AML-193 (cell line): ENCODE measurements at regions not wholly inside any gene's neighbourhood (a gene's known extent, or its start where the extent isn't known, plus 50 kb on each side); places are given as distances from the start of the nearest gene placed in this dataset.
"Not testable (repeated sequence)": the region's sequence is repeated elsewhere in the genome, so short reads cannot be mapped to it uniquely, and the experiment has no call there.

Experiments used
- DNase-seq, 2 experiments: peaks; one replicate each; lab custom pipeline; 2025; lab: John Stamatoyannopoulos, UW

DNA sequence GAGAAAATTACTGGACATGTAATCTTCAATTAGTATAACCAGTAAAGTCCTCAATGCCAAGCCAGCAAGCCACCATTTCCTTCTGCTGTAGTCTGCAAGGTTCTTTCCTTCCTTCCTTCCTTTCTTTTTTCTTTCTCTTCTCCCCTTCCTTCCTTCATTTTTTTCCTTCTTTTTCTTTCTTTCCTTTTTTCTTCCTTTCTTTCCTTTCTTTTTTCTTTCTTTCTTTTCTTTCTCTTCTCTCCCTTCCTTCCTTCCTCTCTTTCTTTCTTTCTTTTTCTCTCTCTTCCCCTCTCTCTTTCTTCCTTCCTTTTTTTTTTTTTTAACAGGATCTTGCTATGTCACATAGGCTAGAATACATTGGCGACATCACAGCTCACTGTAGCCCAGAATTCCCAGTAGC is 369.8 kb downstream of the SEMA3D start:
- DNase-seq = no peak

DNA sequence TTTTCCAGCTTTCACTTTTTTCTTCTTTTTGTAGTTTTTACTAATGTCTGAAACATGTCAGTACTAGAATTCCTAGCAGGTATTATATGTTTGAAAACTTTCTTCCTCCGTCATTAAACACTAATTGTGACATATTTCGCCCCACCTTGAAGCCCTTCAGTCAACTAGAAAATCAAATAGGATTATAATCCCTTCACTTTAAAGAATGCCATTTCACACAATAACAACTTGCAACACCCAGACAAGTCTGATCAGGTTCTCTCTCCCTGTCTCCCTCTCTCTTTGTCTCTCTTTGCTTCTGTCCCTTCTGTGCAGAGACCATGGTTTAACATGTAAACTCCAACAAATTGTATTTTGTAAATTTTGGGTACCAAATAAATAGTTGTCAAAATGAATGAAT is 373.5 kb downstream of the SEMA3D start:
- no peak for DNase-seq

DNA sequence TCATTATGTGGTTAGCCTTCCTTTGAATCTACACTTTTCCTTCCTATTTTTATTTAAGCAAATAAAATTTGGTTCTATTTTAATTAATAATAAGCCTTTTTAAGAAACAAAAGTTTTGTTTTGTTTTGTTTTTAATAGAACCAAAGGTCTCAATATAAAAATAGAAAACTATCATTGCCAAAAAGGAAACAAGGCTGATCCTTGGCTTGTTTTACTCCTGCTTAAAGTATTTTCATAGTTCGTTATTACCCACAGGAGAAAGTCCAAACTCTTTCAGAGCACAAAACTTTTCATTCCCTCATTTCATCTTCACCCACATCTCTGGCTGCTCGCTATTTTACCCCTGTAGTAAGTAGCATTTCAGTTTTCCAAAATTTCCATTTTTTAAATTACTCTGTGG is 374.8 kb downstream of the SEMA3D start:
- no peak for DNase-seq

DNA sequence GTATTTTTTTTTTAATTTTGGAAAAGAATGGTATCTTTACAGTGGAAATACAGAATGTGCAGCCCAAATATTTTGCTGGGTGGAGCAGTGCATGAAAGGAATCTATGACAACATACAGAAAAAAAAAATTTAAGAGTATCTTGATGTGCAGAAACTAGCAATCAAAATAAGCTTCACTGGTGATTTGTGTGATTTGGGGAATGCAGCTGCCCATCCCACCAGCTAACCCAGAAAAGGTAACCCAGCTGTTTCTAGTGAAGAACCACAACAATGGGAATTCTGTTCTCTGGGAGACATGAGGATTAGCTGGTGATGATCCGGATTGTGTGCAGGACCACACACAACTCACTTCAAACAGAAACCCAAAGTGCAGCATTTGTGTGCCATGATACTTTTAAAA is 375.5 kb downstream of the SEMA3D start:
- DNase-seq = no peak

DNA sequence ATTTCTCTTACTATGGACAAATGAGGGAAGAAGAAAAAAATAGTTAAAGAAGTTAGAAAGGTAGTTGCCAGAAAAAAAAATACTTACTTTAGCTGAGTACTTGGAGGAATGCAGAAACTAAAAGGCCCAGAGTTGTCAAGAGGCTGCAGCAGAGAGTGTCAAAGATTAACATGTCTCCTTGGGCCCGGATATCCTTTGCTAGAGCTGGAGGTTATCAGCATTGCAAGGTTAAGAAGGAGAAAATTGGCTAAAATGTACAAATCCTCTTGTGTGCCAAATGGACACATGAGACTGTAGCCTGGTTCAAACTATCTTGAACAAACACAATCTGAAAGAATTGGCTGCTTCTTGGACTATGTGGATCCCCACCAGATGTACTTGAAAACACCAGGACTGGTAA is 377.0 kb downstream of the SEMA3D start:
- no peak for DNase-seq

DNA sequence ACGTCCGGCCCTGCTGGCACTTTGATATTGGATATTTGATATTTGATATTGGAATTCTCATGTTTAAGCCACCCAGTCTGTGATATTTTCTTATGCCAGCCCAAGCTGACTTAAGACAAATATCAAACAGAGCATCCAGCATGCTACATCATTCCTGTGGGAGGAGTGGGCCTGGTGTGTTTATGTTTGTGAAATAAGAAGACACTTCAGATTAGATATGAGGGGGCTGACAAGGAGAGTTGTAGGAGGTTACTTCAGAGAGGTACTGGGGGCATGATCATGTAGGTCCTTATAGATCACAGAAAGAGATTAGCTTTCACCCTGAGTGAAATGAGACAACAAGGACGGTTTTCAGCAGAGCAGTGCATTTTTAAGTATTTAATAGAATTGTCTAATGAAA is 382.9 kb downstream of the SEMA3D start:
- DNase-seq = no peak

DNA sequence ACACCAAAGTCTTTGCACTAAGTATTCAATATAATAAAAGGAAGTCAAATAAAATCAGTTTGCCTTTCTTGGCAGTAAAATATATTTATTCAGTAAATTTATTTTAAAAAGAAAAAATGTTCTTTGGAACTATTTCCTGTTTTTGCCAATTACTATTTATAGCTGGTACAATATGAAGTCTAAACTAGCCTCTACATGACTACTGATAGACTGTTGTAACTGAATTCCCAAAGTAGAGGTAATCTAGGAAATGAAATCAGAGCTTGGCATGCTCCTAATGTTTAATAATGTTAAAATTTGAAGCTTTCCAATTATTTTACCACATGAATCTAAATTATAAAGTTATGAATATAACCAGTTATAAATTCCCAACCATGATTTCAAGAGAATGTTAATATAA is 385.5 kb downstream of the SEMA3D start:
- no peak for DNase-seq

DNA sequence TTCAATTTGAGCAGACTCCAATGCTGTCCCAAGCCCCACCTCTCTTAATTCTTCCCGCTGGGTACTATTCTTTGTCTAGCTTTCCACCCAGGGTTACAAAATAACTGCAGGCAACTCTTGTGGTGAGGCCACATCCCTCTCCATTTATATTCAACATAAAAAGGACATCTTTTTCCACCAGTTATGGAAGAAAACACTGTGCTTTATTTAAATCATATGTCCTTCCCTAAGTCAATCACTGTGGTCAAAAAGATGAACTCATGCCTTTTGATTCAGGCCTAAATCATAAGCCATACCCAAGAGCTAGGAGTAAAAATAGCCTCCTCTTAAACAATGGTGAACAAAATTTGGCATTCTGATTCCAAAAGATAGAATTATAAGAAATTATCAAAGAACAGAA is 386.0 kb downstream of the SEMA3D start:
- DNase-seq = no peak

DNA sequence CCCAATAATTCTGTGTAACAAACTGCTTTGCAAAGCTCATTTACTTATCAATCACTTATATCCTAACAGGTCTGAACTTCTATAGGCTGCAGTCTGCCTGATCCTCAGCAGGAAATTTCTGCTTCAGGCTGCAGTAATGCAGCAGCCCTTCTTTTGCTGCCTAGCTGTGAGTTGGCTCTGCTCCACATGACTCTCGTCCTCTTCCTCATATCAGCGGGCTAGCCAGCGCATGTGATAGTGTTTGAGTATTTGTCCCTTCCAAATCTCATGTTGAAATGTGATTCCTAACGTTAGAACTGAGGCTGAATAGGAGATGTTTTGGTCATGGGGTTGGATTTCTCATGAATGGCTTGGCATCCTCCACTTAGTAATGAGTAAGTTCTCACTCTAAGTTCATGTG is 387.8 kb downstream of the SEMA3D start:
- no peak for DNase-seq

DNA sequence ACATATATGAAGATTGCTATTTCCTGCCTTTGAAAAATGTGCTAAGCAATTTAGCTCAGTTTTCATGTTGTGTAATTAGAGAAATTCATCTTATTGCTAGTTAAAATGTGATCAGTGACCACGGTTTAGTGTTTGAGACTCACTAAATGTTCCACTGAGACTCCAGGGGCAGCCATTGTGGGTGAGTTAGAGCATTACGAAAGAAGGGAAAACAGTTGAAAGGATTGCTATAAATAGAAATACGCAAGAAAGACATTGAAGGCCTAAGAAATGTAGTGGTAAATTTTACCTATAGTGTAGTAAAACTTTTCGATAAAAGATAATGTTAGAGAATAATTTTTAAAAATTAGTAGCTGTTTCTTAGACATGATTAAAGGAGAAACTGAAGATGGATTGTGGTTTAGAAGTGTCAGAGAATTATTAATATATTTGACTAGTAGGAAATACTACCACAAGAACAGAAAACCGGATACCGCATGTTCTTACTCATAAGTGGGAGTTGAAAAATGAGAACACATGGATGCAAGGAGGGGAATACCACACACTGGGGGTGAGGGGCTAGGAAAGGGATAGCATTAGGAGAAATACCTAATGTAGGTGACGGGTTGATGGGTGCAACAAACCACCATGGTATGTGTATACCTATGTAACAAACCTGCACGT is 394.5 kb downstream of the SEMA3D start:
- no peak for DNase-seq

DNA sequence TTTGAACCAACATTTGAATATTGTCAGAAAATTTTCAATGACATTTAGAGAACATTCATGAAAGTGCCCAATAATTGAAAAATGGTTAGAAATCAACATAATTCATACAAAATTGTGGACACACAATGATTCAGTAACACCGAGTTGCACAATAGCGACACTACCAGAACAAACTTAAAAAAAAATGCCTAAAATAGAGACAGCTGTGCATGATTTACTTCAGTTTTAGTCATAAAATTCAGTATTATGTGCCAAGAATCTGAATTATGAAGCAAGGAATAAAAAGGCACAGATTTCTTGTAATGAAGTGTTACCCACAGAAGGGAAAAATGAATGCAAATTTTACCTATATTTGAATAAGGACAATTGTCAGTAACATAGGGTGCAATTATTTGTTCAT is 396.0 kb downstream of the SEMA3D start:
- DNase-seq = no peak

DNA sequence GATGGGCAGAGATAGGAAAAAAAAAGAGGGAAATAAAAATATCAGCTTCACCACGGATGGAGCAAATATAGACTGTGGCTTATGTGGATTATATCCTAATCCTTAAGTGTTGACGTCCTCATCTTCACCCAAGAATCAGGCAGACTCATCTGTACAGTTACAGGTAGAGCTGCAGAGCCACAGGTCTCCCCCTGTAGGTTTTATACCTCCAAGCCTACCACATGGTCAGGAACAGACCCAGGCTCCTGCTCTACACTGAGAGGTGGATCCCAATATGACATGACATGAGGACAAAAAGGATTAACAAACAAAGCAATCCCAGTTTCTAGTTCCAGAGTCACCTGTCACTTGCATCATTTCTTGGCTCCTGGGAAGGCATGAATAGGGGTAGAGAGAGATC is 400.8 kb downstream of the SEMA3D start:
- DNase-seq = no peak

DNA sequence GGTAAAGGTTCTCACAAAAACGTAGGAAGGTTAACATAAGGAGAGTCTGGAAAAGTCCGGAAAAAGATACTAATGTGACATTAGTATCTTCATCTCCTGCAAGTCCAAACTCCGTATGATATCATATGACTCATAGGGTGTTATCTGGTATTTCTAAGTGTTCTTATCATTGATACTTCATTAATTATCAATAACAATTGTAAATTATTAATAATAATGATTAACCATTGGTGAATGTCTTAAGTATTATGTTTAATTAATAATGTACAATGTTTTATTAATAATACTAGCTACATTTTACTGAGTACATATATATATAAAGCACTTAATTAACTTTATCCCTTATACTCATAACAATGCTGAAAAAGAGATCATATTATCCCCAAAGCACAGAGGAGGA is 402.4 kb downstream of the SEMA3D start:
- DNase-seq = no peak

DNA sequence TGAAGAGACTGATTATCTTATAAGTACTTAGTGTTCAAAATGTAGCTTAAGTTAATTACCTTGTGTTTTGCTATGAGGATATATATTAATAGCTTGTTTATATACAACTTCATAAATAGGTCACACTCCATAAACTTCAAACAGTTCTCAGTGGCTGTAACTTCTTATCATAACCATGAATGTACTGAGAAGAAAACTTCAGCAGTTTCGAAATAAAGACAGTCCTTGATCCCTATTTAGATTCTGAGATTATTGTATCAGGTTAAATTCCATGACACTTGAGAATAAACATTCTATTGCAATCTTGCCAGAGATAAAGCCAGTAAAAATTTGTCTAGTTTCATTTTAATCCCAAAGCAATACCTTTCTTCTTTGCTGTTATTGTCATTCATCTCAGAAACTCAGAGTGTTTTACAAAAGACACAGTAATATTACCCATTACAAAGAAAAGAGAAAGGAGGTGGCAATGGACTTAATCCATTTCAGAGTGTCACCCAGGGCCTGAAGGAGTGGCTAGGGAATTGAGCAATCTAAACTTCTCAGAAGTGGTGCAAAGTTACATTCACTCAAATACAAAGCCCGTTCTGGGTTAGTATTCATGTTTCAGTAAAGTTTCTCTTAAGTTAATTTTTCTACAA is 403.6 kb downstream of the SEMA3D start:
- no peak for DNase-seq

DNA sequence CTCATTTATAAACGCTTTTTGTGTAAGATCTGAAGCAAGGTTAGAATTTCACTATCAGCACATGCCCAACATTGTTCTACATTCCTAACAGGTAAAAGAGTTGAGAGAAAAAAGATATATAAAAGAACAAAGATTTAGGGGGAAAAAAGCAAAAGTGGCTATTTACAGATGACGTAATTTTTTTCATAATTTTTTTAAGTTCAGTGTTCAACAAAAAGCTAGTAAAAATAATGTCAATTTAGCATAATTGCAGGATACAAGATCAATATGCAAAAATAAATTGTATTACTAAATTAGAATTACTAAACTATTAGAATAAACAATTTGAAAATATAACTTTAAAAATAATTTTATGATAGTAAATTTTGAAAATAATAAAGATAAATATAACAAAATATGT is 405.0 kb downstream of the SEMA3D start:
- no peak for DNase-seq

DNA sequence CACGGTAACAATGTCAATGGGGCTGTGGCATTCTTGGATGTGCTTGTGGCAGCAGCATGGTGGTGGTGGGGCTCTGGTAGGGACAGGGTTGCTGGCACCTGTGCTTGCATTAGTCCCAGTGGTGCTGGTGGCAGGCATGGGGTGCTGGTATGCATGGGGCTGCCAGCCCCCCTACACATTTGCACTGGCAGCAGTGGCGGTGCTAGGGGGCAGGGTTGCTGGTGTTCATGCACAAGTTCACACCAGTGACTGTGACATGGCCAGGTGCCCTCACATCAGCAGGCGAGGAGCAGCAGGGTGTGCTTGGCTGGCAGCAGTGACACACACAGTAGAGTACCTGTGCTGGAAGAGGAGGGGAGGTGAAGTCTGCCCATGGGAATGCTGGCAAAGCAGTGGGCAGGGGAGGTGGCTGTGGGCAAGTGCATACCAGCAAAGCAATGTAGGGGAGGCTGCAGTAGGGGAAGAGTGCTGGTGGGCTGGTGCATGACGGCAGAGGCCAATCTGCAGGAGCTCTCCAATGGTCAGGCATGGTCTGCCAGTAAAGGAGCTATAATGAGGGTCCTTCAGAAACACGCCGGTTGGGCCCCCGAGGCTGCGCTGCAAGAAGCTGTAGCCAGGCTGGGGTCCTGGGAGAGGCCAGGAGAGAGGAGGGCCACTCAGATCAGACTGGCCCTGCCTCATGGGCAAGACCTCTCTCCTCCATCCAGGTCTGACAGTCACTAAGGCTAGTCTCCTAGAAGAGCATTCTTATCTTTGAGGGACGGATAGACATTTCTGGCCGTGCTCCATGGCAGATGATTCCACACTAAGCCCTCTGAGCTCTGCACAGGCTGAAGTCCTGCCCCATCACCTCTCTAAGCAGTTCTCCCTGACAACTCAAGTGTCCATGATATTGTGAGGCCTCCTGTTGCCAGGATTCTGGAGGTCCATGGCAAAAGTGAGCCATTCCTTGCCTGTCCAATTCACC is 406.4 kb downstream of the SEMA3D start:
- DNase-seq = no peak

DNA sequence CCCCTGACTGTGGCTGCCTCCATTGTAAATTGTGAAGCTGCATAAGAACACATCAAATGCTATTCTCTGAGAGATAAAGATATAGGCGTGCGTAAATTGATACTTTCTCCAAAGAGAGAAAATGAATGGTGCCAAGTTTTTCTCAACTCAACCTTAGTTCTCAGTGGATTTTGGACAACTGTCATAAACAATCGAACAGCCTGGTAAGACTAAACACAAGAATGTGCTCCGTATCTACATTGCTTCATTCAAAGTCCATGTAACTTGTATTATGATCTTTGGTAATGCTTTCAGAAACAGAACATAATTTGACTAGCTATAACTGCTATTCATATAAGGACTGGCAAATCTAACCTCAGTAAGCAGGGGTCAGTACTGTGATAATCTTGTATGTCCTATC is 429.1 kb downstream of the SEMA3D start:
- no peak for DNase-seq

DNA sequence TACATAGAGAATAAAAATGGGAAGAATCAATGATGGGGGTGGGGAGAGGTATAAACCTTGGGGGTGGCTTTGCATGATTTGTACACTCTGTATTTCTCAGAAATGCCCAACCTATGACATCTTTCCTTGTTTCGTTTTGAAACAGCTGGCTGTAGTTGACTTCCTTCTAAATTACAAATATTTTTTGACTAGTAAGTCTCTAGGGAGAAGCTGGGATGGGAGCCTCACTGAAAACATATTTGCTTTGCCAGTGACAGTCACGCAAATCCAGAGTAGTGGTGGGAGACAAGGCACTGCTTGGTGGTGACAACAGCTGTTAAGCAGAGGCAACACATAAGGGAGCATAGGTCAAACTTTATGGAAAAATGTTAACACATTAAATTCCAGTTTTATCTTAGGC is 440.5 kb downstream of the SEMA3D start:
- DNase-seq = no peak

DNA sequence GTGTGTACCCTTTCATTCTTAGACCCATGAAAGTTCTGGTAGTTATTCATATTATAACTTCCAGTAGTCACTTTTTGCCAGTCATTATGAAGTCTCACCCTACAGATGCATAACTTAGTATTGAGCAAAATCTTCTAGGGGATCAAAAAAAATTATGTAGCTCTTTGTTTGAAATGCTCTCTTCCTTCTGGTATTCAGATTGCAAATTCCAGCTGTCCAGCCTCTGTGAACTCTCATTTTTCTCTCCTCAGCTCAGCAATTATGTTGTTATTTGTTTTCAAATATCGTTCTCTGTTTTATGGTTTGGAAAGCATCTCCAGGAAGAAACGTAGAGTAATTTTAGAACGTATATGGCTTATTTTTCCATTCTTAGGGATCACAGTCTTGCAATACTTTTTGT is 442.5 kb downstream of the SEMA3D start:
- DNase-seq = no peak

DNA sequence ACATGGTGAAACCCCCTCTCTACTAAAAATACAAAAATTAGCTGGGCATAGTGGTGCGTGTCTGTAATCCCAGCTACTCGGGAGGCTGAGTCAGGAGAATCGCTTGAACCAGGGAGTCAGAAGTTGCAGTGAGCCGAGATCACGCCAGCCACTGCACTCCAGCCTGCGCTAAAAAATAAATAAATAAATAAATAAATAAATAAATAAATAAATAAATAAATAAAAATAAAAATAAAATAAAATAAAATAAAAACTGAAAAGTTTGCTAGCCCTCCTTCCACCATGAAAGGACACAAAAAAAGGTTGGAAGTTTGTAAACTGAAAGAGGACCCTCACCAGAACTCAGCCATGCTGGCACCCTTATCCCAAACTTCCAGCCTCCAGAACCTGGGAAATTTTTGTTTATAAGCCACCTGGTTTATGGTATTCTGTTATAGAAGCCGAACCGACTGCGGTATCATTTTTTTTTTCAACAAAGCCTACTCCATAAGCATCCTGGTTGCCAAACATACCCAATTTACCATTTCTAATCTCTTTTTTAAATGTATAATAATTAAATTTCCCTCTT is 448.2 kb downstream of the SEMA3D start:
- DNase-seq = no peak

DNA sequence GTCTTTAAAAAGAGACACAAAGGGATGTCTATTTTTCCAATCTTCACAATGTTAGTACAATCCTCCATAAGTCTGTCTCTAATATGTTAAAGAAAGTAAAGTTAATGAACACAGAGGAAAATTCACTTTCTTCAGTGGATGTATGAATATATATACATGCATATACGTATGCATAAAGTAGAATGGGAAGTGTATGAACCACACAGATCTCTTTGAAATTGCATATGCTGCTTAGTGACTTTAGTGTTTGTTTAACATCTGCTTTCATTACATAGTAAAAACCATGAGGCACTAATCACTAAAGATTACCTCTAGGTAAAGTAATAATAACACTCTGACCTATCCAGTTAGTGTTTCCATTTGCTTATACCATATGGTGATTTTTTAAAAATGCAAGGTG is 451.2 kb downstream of the SEMA3D start:
- DNase-seq = no peak

DNA sequence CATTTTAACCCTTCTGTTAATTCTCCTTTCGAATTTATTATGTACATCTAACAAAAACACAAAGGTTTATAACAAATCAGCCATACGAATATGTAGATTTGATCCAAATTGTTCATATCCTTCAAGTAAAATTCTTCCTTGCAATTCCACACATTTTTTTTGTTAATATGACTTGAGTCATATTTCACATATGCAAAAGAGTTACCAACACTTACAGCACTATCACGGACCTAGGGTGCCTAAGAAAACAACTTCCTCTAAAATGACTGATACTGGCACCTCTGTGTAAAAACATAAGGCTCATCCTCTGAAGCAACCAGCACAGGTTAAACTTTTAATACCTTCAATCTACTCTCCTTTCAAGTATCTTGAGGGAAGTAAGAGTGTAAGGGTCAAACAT is 451.8 kb downstream of the SEMA3D start:
- DNase-seq = no peak

DNA sequence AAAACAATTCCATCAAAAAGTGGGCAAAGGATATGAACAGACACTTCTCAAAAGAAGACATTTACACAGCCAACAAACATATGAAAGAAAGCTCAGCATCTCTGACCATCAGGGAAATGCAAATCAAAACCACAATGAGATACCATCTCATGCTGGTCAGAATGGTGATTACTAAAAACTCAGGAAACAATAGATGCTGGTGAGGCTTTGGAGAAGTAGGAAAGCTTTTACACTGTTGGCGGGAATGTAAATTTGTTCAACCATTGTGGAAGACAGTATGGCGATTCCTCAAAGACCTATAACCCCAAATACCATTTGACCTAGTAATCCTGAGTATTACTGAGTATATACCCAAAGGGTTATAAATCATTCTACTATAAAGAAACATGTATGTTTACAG is 452.9 kb downstream of the SEMA3D start:
- not testable (repeated sequence) for DNase-seq
